H9 (cell line): ENCODE measurements at regions not wholly inside any gene's neighbourhood (a gene's known extent, or its start where the extent isn't known, plus 50 kb on each side); places are given as distances from the start of the nearest gene placed in this dataset.

Experiments used
- DNase-seq: peaks from one replicate; pipeline ENCODE4 v3.0.0-alpha.2; 2017
- H2AFZ ChIP-seq: one replicate; pipeline ENCODE4 v1.6.1; 2013; ENCODE audit warnings: mild to moderate bottlenecking, low read length, control low read depth, moderate library complexity
- H2AK5ac ChIP-seq: 2 replicates; pipeline ENCODE4 v1.6.1; 2013; ENCODE audit warnings: low read length, control low read depth, mixed read lengths; ENCODE audit not compliant: insufficient read length
- H2BK120ac ChIP-seq: one replicate; pipeline ENCODE4 v1.6.1; 2013; ENCODE audit warnings: low read depth, mild to moderate bottlenecking, low read length, control low read depth, inconsistent platforms; ENCODE audit not compliant: poor library complexity, severe bottlenecking
- H2BK12ac ChIP-seq: 2 replicates; pipeline ENCODE4 v1.6.1; 2013; ENCODE audit warnings: low read length, control low read depth, mixed read lengths, low read depth; ENCODE audit not compliant: insufficient read length
- H2BK15ac ChIP-seq: 2 replicates; pipeline ENCODE4 v1.6.1; 2013; ENCODE audit warnings: low read depth, low read length, control low read depth
- H2BK20ac ChIP-seq: one replicate; pipeline ENCODE4 v1.6.1; 2013; ENCODE audit warnings: low read depth, mild to moderate bottlenecking, low read length, control low read depth, inconsistent platforms; ENCODE audit not compliant: poor library complexity, severe bottlenecking
- H2BK5ac ChIP-seq: 2 replicates; pipeline ENCODE4 v1.6.1; 2013; ENCODE audit warnings: low read length, control low read depth, mixed read lengths; ENCODE audit not compliant: insufficient read length
- H3K14ac ChIP-seq: 2 replicates; pipeline ENCODE4 v1.6.1; 2013; ENCODE audit warnings: low read length, control low read depth; ENCODE audit not compliant: insufficient read depth
- H3K18ac ChIP-seq: 2 replicates; pipeline ENCODE4 v1.6.1; 2013; ENCODE audit warnings: low read depth, mild to moderate bottlenecking, mixed read lengths, low read length, control low read depth; ENCODE audit not compliant: insufficient read length
- H3K23ac ChIP-seq: 2 replicates; pipeline ENCODE4 v1.6.1; 2013; ENCODE audit warnings: low read length, control low read depth, mixed read lengths, low read depth; ENCODE audit not compliant: insufficient read length
- H3K23me2 ChIP-seq: 2 replicates; pipeline ENCODE4 v1.6.1; 2013; ENCODE audit warnings: low read depth, mild to moderate bottlenecking, mixed read lengths, low read length, control low read depth; ENCODE audit not compliant: insufficient read length, poor library complexity, severe bottlenecking
- H3K27ac ChIP-seq: 2 replicates; pipeline ENCODE4 v1.5.1; 2013; ENCODE audit warnings: low read length, control low read depth, mixed read lengths, low read depth; ENCODE audit not compliant: insufficient read length
- H3K27me3 ChIP-seq: 2 replicates; pipeline ENCODE4 v1.6.1; 2013; ENCODE audit warnings: low read length, control low read depth, inconsistent platforms; ENCODE audit not compliant: insufficient read depth
- H3K4ac ChIP-seq: 2 replicates; pipeline ENCODE4 v1.6.1; 2013; ENCODE audit warnings: low read depth, mild to moderate bottlenecking, control low read depth, inconsistent platforms, low read length, moderate library complexity
- H3K4me1 ChIP-seq: 2 replicates; pipeline ENCODE4 v1.6.1; 2013; ENCODE audit warnings: low read length, control low read depth, inconsistent platforms; ENCODE audit not compliant: insufficient read depth
- H3K4me2 ChIP-seq: 2 replicates; pipeline ENCODE4 v1.6.1; 2013; ENCODE audit warnings: low read length, control low read depth, mixed read lengths; ENCODE audit not compliant: insufficient read length, insufficient read depth
- H3K56ac ChIP-seq: 2 replicates; pipeline ENCODE4 v1.6.1; 2013; ENCODE audit warnings: low read depth, mild to moderate bottlenecking, mixed read lengths, low read length, control low read depth; ENCODE audit not compliant: insufficient read length
- H3K79me1 ChIP-seq: 2 replicates; pipeline ENCODE4 v1.6.1; 2013; ENCODE audit warnings: low read depth, mild to moderate bottlenecking, moderate library complexity, low read length, control low read depth, inconsistent platforms; ENCODE audit not compliant: insufficient read depth, poor library complexity, severe bottlenecking
- H3K79me2 ChIP-seq: 2 replicates; pipeline ENCODE4 v1.6.1; 2013; ENCODE audit warnings: low read length, control low read depth, inconsistent platforms; ENCODE audit not compliant: insufficient read depth
- H3K9ac ChIP-seq: 2 replicates; pipeline ENCODE4 v1.6.1; 2013; ENCODE audit warnings: low read length, control low read depth, mixed read lengths; ENCODE audit not compliant: insufficient read length; ENCODE audit errors: extremely low read depth
- H3K9me3 ChIP-seq: one replicate; pipeline ENCODE4 v1.6.1; 2013; ENCODE audit warnings: low read depth, low read length, inconsistent platforms; ENCODE audit not compliant: control insufficient read depth
- H3T11ph ChIP-seq: one replicate; pipeline ENCODE4 v1.6.1; 2013; ENCODE audit warnings: mild to moderate bottlenecking, low read length, control low read depth, inconsistent platforms
- H4K20me1 ChIP-seq: one replicate; pipeline ENCODE4 v1.6.1; 2013; ENCODE audit not compliant: control insufficient read depth, insufficient read length, insufficient read depth
- H4K5ac ChIP-seq: 2 replicates; pipeline ENCODE4 v1.6.1; 2013; ENCODE audit warnings: low read depth, mild to moderate bottlenecking, mixed read lengths, low read length, control low read depth; ENCODE audit not compliant: insufficient read length
- H4K8ac ChIP-seq: replicated peaks from 2 replicates; pipeline ENCODE4 v1.6.1; 2013; ENCODE audit warnings: low read length, control low read depth, mixed read lengths, low read depth; ENCODE audit not compliant: insufficient read length
- H4K91ac ChIP-seq: 2 replicates; pipeline ENCODE4 v1.6.1; 2013; ENCODE audit warnings: low read depth, mild to moderate bottlenecking, moderate library complexity, mixed read lengths, low read length, control low read depth; ENCODE audit not compliant: insufficient read length
- H3K27ac Mint-ChIP-seq, 3 experiments: 2 replicates in 2 of 3; 3 replicates in 1 of 3; pipeline ENCODE4 v1.8.0; 2020 to 2021; ENCODE audit warnings: mixed read lengths in 3 of 3, mild to moderate bottlenecking in 1 of 3, moderate library complexity in 1 of 3
- H3K27me3 Mint-ChIP-seq: 2 replicates; pipeline ENCODE4 v1.8.0; 2021; ENCODE audit warnings: low read depth, mild to moderate bottlenecking, moderate library complexity, mixed read lengths
- H3K36me3 Mint-ChIP-seq, 3 experiments: 2 replicates in 2 of 3; 3 replicates in 1 of 3; pipeline ENCODE4 v1.8.0; 2020 to 2021; ENCODE audit warnings: low read depth in 3 of 3, mixed read lengths in 3 of 3; ENCODE audit not compliant: insufficient read depth in 1 of 3
- H3K4me1 Mint-ChIP-seq, 2 experiments: 2 replicates each; pipeline ENCODE4 v1.8.0; 2020; ENCODE audit warnings: mixed read lengths in 2 of 2
- H3K4me3 Mint-ChIP-seq, 2 experiments: 2 replicates in 1 of 2; 3 replicates in 1 of 2; pipeline ENCODE4 v1.8.0; 2020 to 2021; ENCODE audit warnings: mild to moderate bottlenecking in 2 of 2, mixed read lengths in 2 of 2, moderate library complexity in 1 of 2
- H3K9me3 Mint-ChIP-seq, 2 experiments: 2 replicates in 1 of 2; 3 replicates in 1 of 2; pipeline ENCODE4 v1.8.0; 2020; ENCODE audit warnings: mild to moderate bottlenecking in 2 of 2, mixed read lengths in 2 of 2, moderate library complexity in 1 of 2
- CTCF ChIP-seq: fragments of 200-600 bp; sonication (generic); conservative IDR thresholded peaks from 3 replicates; pipeline ENCODE4 v1.8.0; 2021; ENCODE audit warnings: antibody characterized with exemption, mild to moderate bottlenecking
- WGBS: extraction: QIAGEN DNeasy Blood & Tissue Kit; methylation state at CpG from one replicate; pipeline ENCODE4 v1.1.7; 2013; ENCODE audit warnings: missing lambda C conversion rate, low lambda C conversion rate, mixed read lengths; ENCODE audit not compliant: insufficient read length; ENCODE audit errors: extremely low coverage; 5-methylcytosine and 5-hydroxymethylcytosine counted together

- Mint-ChIP-seq H3K36me3 (no peaks in the 10 kb centered on the region), H3K4me3 (no peak overlapping the region), H3K27ac (no peak overlapping the region), H3K4me1 (no peaks in the 10 kb centered on the region), H3K27me3 (peaks cover 2% of the 10 kb centered on the region; the same call in 1 of the 2 replicates), H3K9me3 (no peaks in the 10 kb centered on the region)
- no peak overlapping the region for H2BK20ac ChIP-seq
- H3K27me3 ChIP-seq: no peaks in the 10 kb centered on the region
- no peak overlapping the region for H3K4ac ChIP-seq
- no peak overlapping the region for H3K18ac ChIP-seq
- TF ChIP-seq CTCF: no peak
- H2AFZ ChIP-seq: no peak overlapping the region
- H3K4me2 ChIP-seq: no peak overlapping the region
- H2BK120ac ChIP-seq: no peak overlapping the region
- no peaks in the 10 kb centered on the region for H4K20me1 ChIP-seq
- H3K9ac ChIP-seq: no peak overlapping the region
- no peaks in the 10 kb centered on the region for H3K79me1 ChIP-seq
- no peaks in the 10 kb centered on the region for H3K4me1 ChIP-seq
- H2BK5ac ChIP-seq: no peak overlapping the region
- no peak overlapping the region for H3K27ac ChIP-seq
- no peaks in the 10 kb centered on the region for H3K9me3 ChIP-seq
- no peak overlapping the region for H4K91ac ChIP-seq
- no peak overlapping the region for H3K56ac ChIP-seq
- H3K14ac ChIP-seq: no peak overlapping the region
- no peak overlapping the region for H4K8ac ChIP-seq
- H4K5ac ChIP-seq: no peak overlapping the region
- no peak overlapping the region for H2AK5ac ChIP-seq
- no peak overlapping the region for H2BK15ac ChIP-seq
- no peak overlapping the region for H2BK12ac ChIP-seq
- H3K79me2 ChIP-seq: no peaks in the 10 kb centered on the region
- no CpG with 5 or more reads among the region's 6 CpGs for WGBS
- DNase-seq: no peak
- H3K23ac ChIP-seq: no peak overlapping the region
- no peak overlapping the region for H3T11ph ChIP-seq
- H3K23me2 ChIP-seq: no peaks in the 10 kb centered on the region
Measured at GRCh38 chr3:117455782-117456181, 746.2 kb downstream of the TUSC7 start.
